Liver (tissue), 8 donors: ENCODE measurements at regions not wholly inside any gene's neighbourhood (a gene's known extent, or its start where the extent isn't known, plus 50 kb on each side); places are given as distances from the start of the nearest gene placed in this dataset.

Source experiments
- DNase-seq: peaks from one replicate; pipeline ENCODE4 v3.0.0-alpha.2; 2017; ENCODE audit warnings: low spot score
- H3K27ac ChIP-seq, 2 donors: one replicate each; pipeline ENCODE4 v1.7.0; 2013; ENCODE audit warnings: inconsistent platforms in 2 of 2, low read length in 2 of 2, control low read depth in 1 of 2, low read depth in 1 of 2, mild to moderate bottlenecking in 1 of 2
- H3K27me3 ChIP-seq, 4 donors: one replicate each; pipeline versions ENCODE4 v1.6.1 to v1.7.0; 2013; ENCODE audit warnings: low read length in 3 of 4, inconsistent platforms in 1 of 4, mild to moderate bottlenecking in 1 of 4, moderate library complexity in 1 of 4; ENCODE audit not compliant: control insufficient read depth in 4 of 4, insufficient read depth in 4 of 4
- H3K36me3 ChIP-seq, 4 donors: one replicate each; pipeline versions ENCODE4 v1.6.1 to v1.7.0; 2013; ENCODE audit warnings: low read length in 3 of 4, mild to moderate bottlenecking in 3 of 4, low read depth in 1 of 4, moderate library complexity in 1 of 4; ENCODE audit not compliant: control insufficient read depth in 4 of 4, insufficient read depth in 3 of 4
- H3K4me1 ChIP-seq, 4 donors: one replicate each; pipeline versions ENCODE4 v1.6.1 to v1.7.0; 2013; ENCODE audit warnings: low read length in 3 of 4, mild to moderate bottlenecking in 3 of 4, moderate library complexity in 1 of 4; ENCODE audit not compliant: control insufficient read depth in 4 of 4, insufficient read depth in 4 of 4
- H3K4me3 ChIP-seq, 3 donors: one replicate each; pipeline versions ENCODE4 v1.6.1 to v1.7.0; 2013; ENCODE audit warnings: low read length in 3 of 3, control low read depth in 1 of 3, low read depth in 1 of 3, mild to moderate bottlenecking in 1 of 3
- H3K9ac ChIP-seq, 2 donors: one replicate each; pipeline ENCODE4 v1.7.0; 2013; ENCODE audit warnings: low read length in 2 of 2, mild to moderate bottlenecking in 2 of 2, moderate library complexity in 2 of 2, control low read depth in 1 of 2, low read depth in 1 of 2
- H3K9me3 ChIP-seq, 4 donors: one replicate each; pipeline versions ENCODE4 v1.6.1 to v1.7.0; 2013; ENCODE audit warnings: low read length in 3 of 4; ENCODE audit not compliant: control insufficient read depth in 4 of 4
- EGR1 ChIP-seq, 2 donors: IDR thresholded peaks; 2 replicates each; pipeline ENCODE4 v1.6.1; 2016 to 2018; ENCODE audit warnings: antibody characterized with exemption in 2 of 2, low read depth in 2 of 2
- FOXA1 ChIP-seq: IDR thresholded peaks from 2 replicates; pipeline ENCODE4 v1.6.1; 2016; ENCODE audit warnings: antibody characterized with exemption
- GABPA ChIP-seq, 2 donors: IDR thresholded peaks in 1 of 2; conservative IDR thresholded peaks in 1 of 2; 2 replicates each; pipeline ENCODE4 v1.6.1; 2016; ENCODE audit warnings: antibody characterized with exemption in 2 of 2, mild to moderate bottlenecking in 1 of 2, moderate library complexity in 1 of 2
- HNF4A ChIP-seq, 2 donors: conservative IDR thresholded peaks; 2 replicates each; pipeline ENCODE4 v1.6.1; 2016; ENCODE audit warnings: antibody characterized with exemption in 2 of 2, mild to moderate bottlenecking in 2 of 2
- HNF4G ChIP-seq: IDR thresholded peaks from 2 replicates; pipeline ENCODE4 v1.6.1; 2016; ENCODE audit warnings: antibody characterized with exemption
- MAX ChIP-seq: IDR thresholded peaks from 2 replicates; pipeline ENCODE4 v1.6.1; 2016; ENCODE audit warnings: antibody characterized with exemption
- RXRA ChIP-seq, 2 donors: IDR thresholded peaks; 2 replicates each; pipeline ENCODE4 v1.6.1; 2017 to 2018; ENCODE audit warnings: antibody characterized with exemption in 2 of 2, mild to moderate bottlenecking in 1 of 2
- SP1 ChIP-seq: IDR thresholded peaks from 2 replicates; pipeline ENCODE4 v1.6.1; 2018; ENCODE audit warnings: antibody characterized with exemption, mild to moderate bottlenecking
- TAF1 ChIP-seq: conservative IDR thresholded peaks from 2 replicates; pipeline ENCODE4 v1.6.1; 2016; ENCODE audit warnings: antibody characterized with exemption, mild to moderate bottlenecking
- YY1 ChIP-seq: IDR thresholded peaks from 2 replicates; pipeline ENCODE4 v1.6.1; 2016; ENCODE audit warnings: antibody characterized with exemption, mild to moderate bottlenecking
- WGBS: extraction: QIAGEN DNeasy Blood & Tissue Kit; methylation state at CpG from one replicate; pipeline ENCODE4 v1.1.7; 2013; 5-methylcytosine and 5-hydroxymethylcytosine counted together
- TF ChIP-seq, protein P1 (sequence below): fragments of 150-350 bp; IDR thresholded peaks from 2 replicates; pipeline ENCODE4 v1.5.1; 2017; ENCODE audit warnings: improper control_type of control experiment, low read depth, low read length; ENCODE audit not compliant: missing input control
- TF ChIP-seq, protein P2 (sequence below): IDR thresholded peaks from 2 replicates; pipeline ENCODE4 v1.6.1; 2016; ENCODE audit warnings: antibody characterized with exemption
- donor health status: healthy.
- donor health status: healthy.
- donor health status: healthy.
- donor health status: healthy.
- donor health status: healthy.

GRCh38 chr2:64325852-64326577 lies 127.9 kb upstream of the LGALSL start:
- Histone ChIP-seq H3K9me3 (no peaks in the 10 kb centered on the region), H3K27ac (no peak overlapping the region), H3K4me3 (no peak overlapping the region), H3K4me1 (peaks cover 0 to 3% (median 2%) of the 10 kb centered on the region in 4 donors), H3K27me3 (no peaks in the 10 kb centered on the region), H3K36me3 (no peaks in the 10 kb centered on the region), H3K9ac (no peak overlapping the region)
- TF ChIP-seq SP1: peak; percentile 11
- no peak for TF ChIP-seq TAF1
- 88% methylated on average over 8 of the region's 8 CpGs for WGBS
- peak; percentile 4 for DNase-seq

DNA sequence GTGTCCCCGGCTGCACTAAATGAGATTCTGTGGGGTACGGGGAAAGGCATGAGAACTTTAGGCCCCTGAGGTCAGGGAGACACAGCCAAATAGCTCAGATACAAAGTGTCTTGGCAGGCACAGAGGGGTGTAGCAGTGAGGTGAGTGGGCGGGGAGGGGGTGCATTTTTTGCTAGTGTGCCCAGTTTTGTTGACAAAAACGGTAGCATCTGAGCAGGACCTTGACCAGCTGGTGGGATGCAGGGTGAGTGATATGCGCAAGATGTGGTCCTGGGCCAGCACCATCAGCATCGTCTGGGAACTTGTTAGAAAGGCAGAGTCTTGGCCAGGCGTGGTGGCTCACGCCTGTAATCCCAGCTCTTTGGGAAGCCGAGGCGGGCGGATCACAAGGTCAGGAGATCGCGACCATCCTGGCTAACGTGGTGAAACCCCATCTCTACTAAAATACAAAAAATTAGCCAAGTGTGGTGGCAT lies 127.3 kb upstream of the LGALSL start:
- Histone ChIP-seq H3K36me3 (no peaks in the 10 kb centered on the region), H3K27ac (no peak overlapping the region), H3K4me3 (no peak overlapping the region), H3K27me3 (no peaks in the 10 kb centered on the region), H3K9ac (no peak overlapping the region), H3K9me3 (no peaks in the 10 kb centered on the region), H3K4me1 (peaks cover 0 to 7% (median 2%) of the 10 kb centered on the region in 4 donors)
- TF ChIP-seq FOXA1 (no peak), MAX (no peak), SP1 (no peak), TAF1 (no peak), HNF4G (no peak), RXRA (IDR thresholded peaks at IDR 0.05) (no peak), HNF4A (conservative IDR thresholded peaks at IDR 0.05) (no peak), YY1 (no peak), EGR1 (IDR thresholded peaks at IDR 0.05; ENCODE audit: low read depth in 2 of 2) (no peak)
- 88% methylated on average over 14 of the region's 14 CpGs for WGBS
- no peak for DNase-seq

- H3K4me3 ChIP-seq: no peak overlapping the region
- no peak for DNase-seq
- H3K4me1 ChIP-seq: peaks cover 2 to 11% (median 2%) of the 10 kb centered on the region in 4 donors
- WGBS: 85% methylated on average over 5 of the region's 5 CpGs
- TF ChIP-seq HNF4A (conservative IDR thresholded peaks at IDR 0.05) (no peak), SP1 (no peak), HNF4G (no peak), GABPA (IDR thresholded peaks at IDR 0.05 in 1 of 2, conservative IDR thresholded peaks at IDR 0.05 in 1 of 2) (no peak)
- TF ChIP-seq, protein P1, sequence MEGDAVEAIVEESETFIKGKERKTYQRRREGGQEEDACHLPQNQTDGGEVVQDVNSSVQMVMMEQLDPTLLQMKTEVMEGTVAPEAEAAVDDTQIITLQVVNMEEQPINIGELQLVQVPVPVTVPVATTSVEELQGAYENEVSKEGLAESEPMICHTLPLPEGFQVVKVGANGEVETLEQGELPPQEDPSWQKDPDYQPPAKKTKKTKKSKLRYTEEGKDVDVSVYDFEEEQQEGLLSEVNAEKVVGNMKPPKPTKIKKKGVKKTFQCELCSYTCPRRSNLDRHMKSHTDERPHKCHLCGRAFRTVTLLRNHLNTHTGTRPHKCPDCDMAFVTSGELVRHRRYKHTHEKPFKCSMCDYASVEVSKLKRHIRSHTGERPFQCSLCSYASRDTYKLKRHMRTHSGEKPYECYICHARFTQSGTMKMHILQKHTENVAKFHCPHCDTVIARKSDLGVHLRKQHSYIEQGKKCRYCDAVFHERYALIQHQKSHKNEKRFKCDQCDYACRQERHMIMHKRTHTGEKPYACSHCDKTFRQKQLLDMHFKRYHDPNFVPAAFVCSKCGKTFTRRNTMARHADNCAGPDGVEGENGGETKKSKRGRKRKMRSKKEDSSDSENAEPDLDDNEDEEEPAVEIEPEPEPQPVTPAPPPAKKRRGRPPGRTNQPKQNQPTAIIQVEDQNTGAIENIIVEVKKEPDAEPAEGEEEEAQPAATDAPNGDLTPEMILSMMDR: no peak
- TF ChIP-seq, protein P2, sequence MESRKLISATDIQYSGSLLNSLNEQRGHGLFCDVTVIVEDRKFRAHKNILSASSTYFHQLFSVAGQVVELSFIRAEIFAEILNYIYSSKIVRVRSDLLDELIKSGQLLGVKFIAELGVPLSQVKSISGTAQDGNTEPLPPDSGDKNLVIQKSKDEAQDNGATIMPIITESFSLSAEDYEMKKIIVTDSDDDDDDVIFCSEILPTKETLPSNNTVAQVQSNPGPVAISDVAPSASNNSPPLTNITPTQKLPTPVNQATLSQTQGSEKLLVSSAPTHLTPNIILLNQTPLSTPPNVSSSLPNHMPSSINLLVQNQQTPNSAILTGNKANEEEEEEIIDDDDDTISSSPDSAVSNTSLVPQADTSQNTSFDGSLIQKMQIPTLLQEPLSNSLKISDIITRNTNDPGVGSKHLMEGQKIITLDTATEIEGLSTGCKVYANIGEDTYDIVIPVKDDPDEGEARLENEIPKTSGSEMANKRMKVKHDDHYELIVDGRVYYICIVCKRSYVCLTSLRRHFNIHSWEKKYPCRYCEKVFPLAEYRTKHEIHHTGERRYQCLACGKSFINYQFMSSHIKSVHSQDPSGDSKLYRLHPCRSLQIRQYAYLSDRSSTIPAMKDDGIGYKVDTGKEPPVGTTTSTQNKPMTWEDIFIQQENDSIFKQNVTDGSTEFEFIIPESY: no peak
- H3K27ac ChIP-seq: no peak overlapping the region
- no peaks in the 10 kb centered on the region for H3K9me3 ChIP-seq
- no peaks in the 10 kb centered on the region for H3K27me3 ChIP-seq
- H3K36me3 ChIP-seq: no peaks in the 10 kb centered on the region
- no peak overlapping the region for H3K9ac ChIP-seq
Measured at GRCh38 chr2:64327129-64327509, 126.8 kb upstream of the LGALSL start.
